ENCODE measurements at regions not wholly inside any gene's neighbourhood (a gene's known extent, or its start where the extent isn't known, plus 50 kb on each side); places are given as distances from the start of the nearest gene placed in this dataset.

DNA sequence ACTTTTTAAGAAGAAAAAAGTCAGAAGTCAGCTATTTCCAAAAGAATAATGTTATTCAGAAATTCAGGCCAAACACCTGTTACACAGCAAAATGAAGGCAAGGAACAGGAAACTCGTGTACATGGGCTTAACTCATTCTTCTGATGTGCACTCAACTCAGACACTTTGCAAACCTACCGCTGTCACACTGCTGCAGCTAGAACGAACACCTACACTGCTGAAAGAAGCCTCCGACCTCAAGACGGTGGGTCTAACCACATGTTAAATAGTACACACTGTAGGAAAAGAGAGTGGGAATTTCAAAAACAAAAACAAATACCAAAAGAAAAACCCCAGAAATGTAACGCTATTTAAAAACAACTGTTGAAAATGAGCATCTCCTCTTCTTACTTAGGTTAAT, 384.5 kb downstream of the IRX1 start:
- no peak for DNase-seq

DNA sequence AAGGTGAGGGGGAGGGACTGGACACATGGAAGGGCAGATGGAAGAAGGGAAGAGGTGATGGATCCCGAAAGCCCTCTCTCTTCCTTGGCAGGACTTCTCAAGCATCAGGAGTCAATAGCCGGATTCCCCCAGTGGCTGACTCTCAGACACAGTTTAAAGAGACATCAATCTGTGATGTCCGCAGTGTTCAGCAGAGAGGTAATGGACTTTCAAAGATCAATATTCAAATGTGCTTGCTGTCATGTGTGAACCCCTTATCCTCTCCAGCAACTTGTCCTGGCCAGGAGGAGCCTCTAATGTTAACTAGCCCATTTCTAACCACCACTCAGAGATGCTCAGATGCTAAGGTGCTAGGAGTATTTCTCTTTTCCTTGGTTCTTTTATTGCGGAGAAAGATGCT, 392.2 kb downstream of the IRX1 start:
- no peak for DNase-seq

DNA sequence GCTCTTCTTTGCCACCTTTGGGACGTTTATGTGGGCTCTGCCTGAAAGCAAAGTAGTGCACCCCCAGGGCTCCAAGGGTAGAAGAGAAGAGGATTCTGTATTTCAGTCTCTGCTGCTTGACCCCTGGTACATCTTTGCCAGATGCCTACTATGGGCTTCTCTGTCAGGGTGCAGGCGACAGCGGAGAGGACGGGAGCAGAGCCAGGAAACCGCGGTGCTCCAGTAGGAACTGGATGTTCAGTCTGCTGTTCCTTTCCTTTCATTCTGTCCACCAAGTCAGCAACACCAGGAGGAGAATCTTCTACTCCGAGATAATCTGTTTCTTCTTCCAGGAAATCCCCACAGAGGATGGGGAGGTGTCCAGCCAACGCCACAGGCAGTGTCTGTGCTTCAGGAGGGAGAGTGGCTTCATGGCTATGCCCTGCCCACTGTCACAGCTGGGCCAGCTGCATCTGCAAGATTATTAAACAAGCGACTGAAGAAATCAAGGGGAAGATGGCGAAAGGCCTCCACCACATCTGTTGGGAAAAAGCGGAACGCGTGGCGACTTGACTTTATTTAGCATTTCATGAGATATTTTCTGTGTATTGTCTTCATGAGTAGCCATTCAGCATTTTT, 398.3 kb downstream of the IRX1 start:
- no peak for DNase-seq

DNA sequence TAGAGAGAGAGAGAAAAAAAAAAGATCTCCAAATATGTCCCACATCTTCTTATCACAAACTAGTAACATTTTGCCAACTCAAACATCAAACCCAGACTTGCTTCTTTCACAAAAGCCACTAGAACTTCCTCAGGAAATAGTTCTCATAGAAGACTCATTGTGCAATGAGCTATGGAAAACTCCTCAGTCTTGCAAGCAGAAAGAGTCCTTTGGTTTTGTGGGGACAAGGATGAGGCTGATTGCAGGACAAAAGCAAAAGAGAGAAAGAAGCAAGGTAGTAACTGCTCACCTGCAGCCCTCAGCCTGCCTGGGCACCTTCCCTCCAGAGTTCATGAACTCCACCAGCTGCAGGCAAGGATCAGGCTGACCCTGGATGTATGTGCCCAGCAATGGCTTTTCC, 399.0 kb downstream of the IRX1 start:
- no peak for DNase-seq

DNA sequence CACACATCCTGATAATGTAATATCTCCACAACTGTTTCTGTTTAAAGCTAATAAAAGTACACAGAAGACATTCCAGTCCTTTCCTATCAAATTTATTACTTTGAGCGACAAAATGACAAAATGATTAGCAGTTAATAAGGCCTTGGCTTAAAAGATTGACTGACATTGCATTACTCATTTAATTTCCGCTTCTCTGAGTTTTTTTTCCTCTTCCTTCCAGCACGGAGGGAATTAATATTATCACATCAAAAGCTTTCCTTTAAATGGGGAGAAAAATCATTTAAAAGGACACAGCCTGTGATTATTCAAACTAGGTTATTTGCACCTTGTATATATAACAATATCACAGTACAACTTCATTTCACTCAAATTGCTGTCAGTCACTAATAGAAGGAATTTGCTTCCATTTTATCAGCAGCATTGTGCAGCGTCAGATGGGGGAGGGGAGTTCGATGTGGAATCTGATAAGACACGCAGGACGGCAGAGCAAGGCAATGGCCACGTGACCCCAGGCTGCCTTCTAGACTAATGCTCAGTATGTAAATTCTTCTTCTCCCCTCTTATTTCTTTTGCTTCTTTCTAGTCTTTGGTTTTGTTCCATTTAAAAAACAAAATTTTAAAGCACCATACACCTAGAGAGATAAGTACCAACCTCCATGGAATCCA, 400.5 kb downstream of the IRX1 start:
- DNase-seq, result no peak

DNA sequence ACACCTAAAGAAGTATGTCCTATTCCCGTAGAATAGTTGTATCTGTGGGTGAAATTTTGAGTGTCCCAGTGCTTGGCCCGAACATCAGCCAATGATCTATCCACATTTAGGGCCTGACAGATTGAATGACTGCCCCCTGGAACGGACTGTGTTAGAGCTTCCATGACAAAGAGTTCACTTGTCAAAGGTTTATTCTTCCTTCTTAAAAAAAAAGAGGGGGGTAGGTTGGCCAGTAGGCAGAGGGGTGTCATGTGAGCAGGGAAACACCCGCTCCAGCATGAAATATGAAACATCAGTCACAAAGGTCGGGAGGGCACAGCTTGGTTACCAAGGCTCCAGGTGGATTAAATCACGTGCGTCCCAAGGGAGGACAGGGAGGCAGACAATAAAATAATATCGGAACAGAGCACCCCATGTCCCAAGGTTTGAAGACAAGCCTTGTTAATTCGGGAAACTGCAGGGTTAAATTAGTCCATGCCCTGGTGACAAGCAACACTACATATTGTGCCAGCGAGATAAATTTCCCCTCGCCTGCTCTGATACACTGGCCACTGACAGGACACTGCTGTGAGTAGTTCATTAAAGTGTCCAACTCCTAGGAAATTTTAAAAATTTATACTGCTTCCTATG, 401.2 kb downstream of the IRX1 start:
- DNase-seq, result no peak

DNA sequence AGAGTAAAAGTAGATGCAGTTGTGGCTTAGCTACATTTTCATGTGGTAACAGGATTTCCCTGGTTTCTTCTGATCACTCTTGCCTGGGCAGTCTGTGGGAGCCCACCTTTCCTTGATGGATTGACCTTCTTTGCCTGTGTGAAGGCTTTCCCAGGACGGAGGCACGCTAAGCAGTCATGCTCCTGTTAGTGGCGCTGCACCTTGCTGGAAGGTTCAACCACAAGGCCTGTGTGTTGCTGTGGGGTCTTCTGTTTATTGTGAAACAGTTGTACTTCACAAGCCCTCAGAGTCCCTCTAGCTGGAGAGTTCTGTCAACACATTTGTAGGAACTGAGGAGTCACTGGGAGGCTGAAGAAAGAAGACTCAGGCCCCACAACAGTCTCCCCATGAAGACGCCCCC, 402.0 kb downstream of the IRX1 start:
- DNase-seq, result no peak

DNA sequence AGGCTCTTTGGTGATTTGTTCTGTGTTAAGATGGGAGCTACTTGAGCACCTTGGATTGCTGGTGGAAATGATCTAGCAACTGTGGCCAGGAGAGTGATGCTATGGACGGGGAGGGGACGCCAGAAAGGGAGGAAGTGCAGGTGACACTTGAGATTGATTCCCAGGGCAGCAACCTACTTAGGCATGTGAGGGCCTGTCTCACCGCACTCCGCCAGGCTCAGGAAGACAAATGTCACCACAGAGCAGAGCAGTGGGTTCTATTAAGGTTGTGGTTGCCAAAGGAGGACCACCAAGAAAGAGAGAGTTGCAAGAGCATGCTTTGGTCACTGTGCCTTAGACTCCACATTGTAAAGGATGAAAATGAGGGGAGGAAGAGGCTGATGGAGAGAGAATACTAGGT, 404.3 kb downstream of the IRX1 start:
- no peak for DNase-seq

DNA sequence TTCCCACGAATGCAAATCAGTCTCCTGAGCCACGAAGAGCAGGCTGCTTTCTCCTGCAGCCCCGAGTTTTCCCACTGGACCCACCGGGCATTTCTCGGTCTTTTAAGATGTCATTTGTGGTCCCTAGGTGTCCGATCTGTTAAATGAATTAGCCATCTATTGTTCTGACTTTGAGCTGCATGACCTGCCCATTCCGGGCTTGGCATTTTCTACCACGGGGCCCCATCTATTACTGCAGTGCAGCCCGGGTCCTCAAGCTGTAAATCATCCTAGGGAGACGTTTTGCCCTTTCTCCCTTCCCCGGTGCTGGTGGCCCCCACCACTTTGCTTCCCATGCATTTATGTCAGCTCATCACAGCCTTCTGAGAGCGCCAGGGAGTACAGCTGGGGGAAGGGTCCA, 405.4 kb downstream of the IRX1 start:
- no peak for DNase-seq

DNA sequence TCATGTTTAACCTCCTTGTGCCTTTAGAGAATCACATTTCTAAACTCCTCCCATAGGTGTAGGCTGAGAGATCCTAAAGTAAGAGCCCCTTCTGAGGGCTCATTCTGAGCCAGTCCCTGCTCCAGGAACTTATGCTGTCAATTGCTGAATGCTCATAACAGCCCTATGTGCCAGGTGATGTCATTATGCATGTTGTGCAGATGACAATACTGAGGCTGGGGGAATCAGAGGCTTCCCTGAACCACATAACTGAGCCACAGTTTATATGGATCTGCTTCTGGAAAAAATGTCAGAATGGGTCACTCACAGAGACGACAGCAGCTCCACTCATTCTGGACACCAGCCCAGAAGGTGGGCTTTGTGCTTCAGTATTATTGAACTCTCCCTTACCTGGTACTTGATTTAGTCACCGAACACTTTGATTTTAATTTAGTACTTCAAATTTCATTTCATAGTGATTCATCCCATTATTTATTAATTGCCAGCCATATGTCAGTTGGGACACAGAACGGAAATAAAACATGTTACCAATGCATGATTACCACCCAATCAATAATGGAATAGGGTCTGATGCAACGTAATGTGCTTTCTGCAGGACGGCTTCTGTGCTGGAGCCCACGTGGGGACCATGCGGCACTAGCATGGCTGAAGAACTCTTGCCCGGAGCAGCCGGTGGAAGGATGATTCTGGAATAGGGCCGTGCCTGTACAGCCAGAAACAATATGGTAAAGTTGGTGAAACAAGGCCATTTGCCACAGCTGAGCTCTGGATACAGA, 406.3 kb downstream of the IRX1 start:
- DNase-seq, result no peak

DNA sequence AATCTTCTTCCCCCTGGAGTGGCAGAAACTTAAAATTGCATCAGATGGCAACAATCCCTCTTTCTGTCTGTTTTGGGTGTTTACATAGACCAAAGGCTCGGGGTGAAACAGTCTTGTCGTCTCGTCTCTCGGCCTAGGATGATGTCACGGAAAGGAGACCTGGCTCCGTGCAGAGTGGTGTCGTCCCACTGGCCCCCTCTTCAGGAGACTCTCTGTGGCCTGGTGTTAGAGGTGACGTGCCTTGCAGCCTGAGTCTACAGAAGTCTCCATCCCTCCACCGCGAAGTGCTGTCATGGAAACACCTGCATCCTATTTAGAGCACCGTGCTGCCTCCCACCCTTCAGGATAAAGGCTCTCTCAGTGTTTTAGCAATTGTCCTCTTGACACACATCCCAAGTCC, 409.7 kb downstream of the IRX1 start:
- no peak for DNase-seq

DNA sequence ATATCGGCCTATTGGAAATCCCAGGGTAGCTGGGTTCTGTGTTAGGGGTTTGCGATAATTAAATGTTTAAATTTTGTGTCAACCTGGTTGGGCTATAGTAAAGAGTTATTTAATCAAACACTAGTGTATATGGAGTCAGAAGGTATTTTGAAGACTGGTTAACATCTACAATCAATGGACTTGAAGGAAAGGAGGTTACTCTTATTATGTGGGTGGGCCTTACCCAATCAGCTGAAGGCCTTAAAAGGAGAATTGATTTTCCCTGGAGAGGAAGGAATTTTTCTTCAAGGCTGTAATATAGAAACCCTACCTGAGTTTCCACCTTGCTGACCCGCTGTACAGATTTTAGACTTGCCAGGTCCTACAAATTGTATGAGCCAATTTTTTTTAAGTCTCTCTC, 411.4 kb downstream of the IRX1 start:
- no peak for DNase-seq

DNA sequence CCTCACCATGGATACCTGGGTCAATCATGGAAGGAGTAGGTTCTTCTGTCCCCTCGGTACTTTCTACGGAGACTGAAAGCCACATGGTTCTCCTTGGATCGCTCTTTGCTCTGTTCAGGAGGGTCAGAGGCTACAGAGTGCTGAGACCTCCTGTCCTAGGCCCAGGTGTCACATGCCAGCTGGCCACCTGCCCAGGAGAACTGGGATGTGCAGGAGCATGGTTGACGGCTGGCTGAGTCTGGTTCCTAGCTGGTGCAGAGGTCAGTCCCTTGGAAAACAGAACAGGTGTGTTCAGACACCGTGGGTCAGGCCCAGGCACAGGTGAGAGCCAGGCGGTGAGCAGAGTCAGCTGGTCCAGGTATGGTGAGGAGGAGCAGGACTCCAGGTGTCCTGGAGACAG, 416.3 kb downstream of the IRX1 start:
- no peak for DNase-seq

DNA sequence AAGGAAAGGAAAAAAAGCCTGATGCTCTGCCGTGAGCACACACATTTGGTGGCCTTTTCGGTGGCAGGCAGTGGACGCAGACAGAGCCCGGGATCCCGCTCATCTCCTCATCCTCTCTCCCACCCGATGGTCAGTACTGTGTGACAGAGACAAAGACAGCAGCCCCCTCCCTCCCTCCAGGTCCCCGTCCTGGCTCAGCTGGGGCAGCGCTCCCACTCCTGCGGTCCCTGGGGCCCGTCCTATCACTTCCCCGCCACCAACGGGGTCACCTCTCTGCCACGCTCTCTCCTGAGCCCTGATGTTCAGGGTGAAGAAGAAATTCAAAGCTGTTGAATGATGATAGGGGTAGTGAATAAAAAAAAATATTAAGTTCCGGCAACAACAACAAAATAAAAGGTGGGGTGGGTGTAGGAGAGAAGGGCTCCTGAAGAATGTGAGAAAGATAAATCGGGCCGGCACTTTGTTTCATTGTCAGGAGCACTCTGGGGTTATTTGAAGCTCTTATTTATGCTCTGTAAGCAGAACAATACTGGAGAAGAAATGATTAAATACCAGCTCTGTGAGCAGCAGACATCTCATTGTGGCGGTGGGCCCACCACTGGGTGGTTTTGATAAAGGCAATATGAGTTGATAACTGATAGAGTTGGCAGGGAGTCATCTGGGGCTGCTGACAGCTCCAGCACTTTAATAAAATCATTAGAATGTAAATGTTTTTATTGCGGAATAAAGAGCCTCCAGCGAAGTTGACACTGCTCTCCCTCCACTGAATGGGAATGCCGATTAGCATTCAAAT, 417.7 kb downstream of the IRX1 start:
- DNase-seq, result no peak

DNA sequence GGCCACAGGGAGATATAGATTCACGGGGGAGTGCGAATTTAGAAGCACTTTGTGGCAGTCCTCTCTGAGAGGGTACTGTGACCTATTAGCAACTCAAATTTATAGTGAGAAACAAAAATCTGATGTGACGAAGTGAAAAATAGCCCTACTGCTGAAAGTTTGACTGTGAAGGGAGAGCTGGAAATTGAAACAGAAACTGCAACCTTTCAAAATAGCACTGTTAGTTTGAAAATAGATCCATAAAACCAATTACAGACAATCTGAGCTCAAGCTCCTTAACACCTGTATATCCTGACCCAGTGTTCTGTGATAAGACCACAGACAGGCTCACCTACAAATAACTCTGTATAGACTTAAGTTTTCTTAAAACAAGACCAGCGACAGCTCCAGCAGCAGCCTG, 420.1 kb downstream of the IRX1 start:
- no peak for DNase-seq

DNA sequence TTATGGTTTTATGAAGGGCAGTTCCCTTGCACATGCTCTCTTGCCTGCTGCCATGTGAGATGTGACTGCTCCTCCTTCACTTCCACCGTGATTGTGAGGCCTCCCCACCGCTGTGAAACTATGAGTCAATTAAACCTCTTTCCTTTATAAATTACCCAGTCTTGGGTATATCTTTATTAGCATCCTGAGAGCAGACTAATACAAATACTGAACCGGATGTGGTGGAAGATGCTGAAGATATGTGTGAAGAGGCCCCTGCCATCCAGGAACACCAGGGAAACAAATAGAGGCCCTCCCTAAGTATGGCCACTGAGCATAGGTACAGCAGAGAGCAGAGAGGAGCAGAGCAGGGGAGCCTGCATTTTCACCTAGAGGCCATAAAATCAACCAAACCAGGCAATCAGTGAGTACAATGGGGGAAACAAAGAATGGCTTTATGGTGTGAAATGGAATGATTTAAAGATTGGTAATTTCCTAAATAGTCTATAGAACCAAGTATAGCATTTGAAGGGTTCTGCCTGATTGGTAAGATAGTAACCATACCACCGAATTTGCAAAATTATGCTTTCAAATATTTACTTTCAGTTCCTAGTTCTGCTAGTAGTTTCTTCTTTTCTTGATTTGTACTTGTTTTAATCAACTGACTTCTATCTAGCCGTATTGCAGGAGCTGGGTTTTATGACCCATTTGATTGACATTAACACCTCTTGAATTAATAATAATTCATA, 421.6 kb downstream of the IRX1 start:
- DNase-seq, result no peak

DNA sequence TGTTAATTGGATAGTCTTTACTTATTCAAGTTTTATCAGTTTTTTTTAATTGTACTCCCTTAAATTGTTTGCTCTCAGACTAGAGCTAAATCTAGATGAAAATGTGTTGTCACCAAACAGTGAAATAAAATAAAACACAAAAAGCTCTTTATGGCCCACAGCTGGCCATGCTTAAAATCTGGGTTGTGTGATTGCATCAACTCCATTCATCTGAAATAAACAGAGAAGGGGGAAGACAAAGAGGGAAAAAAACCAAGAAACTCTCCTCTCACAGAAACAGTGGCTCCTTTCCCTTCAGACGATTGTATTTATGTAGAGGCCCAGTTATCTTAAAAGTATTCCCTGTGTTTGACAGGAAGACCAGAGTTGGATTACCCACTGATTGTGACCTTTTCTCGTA, 422.4 kb downstream of the IRX1 start:
- no peak for DNase-seq

DNA sequence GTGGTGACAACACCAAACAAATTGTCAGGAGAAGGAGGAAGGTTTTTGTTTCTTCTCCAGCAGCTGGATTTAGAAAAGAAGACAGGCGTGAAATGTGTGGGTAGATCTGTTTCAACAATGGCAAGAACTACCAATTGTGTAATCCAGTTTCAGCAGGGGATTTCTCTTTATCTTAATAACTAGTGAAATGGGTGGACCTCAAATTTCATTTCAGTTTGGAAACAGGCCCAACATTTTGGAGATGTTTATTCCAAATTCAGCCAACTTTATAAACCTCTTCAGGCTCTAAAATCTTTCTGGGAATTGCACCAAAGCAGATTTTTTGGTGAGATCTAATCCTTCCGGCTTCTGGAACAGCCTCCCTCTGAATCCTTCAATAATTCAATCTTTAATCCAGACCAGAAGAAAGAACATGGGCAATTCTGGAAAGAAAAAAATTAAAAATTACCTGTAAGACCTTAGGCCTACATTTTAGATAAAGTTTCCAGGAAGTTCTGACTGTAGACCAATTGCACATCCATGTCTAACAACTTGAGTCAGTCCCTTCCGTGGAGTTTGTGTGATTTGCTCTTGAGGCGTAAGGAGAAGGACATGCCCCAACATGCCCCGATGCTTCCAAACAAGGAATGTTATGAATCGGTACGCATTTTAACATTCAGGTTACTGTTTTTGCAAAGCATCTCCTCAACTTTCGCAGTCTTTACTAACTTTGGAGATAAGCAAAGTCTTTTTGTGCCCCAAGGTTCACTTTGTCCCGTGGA, 423.6 kb downstream of the IRX1 start:
- no peak for DNase-seq

DNA sequence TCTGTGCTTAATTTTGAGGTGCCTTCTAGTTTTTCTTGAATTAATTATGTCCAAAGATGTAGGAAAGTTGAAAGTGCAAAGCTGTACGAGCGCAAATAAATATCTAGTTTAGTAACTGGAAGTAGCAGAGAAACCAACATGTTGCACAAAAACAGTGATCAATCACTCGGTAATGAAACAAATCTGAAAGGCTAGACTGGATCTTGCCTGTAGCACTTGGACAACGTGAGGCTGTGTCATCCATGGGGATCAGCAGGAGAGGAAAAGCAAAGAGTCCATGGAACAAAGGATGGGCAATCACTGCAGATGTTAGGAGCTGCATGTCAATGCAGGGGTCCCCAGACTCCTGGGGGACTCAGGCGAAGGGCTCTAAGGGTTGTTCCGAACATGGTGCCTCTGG, 424.2 kb downstream of the IRX1 start:
- no peak for DNase-seq

DNA sequence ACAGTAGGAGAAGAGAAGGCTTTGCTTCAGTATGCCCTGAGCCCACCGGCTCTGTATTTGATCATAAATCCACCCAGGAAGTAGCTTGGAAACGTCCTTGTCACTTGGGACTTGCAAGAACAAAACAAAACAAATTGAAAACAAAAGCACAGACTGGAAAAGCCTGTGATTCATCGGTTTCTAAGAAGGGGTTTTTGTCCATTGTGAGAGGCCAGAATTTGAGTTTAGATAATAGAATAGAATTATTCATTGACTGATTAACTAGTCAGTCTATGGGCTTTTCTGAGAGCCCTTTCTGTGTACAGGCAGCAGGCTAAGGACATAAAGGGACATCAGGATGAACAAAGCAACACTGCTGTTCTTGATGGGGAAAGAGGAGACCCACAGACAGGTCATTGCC, 424.8 kb downstream of the IRX1 start:
- no peak for DNase-seq

DNA sequence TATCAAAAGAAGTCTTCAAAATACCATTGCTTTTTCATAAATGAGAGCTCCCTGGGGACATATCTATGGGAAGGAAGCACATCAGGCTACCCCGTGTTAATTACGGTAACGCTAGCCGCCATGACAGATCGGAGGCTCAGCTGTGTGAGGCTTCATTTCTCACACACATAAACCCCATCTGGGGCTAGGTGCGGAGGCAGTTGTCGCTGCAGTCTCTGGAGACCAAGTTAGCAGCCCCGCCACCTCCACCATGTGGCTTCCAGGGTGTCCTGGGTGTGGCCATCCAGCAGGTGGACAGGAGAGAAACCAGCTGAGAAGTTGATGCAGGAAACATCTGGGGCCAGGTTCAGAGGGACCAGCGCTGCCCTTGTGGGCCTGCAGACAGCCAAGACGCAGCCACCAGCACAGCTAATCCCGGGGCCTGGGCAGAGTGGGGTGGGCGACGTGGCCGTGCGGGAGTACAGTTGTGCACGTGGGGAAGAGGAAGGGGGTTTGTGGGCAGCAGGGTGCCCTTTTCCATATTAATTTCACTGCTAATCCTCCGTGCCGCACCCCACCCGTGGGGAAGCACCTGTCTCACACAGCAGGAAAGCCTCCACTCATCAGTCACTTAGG, 426.5 kb downstream of the IRX1 start:
- no peak for DNase-seq
